Neutrophil (primary cell): ENCODE measurements at regions not wholly inside any gene's neighbourhood (a gene's known extent, or its start where the extent isn't known, plus 50 kb on each side); places are given as distances from the start of the nearest gene placed in this dataset.

ENCODE experiments used
- H3K27ac ChIP-seq: fragments of 200-600 bp; sonication (generic); 2 replicates; pipeline ENCODE4 v1.5.1; 2016; ENCODE audit warnings: mild to moderate bottlenecking, moderate library complexity
- H3K27me3 ChIP-seq: fragments of 200-600 bp; sonication (generic); 2 replicates; pipeline ENCODE4 v1.6.0; 2016; ENCODE audit warnings: mild to moderate bottlenecking
- H3K36me3 ChIP-seq: fragments of 200-600 bp; sonication (generic); 2 replicates; pipeline ENCODE4 v1.5.1; 2017
- H3K4me1 ChIP-seq, 2 experiments: fragments of 200-600 bp in 1 of 2; sonication (generic) in 1 of 2; 1 replicate in 1 of 2; 2 replicates in 1 of 2; pipeline versions ENCODE4 v1.5.1 to v1.6.1; 2013 to 2016; ENCODE audit warnings: low read depth in 1 of 2, low read length in 1 of 2, mild to moderate bottlenecking in 1 of 2, moderate library complexity in 1 of 2; ENCODE audit not compliant: control insufficient read depth in 1 of 2, insufficient read depth in 1 of 2
- H3K4me3 ChIP-seq, 2 experiments: fragments of 200-600 bp in 1 of 2; sonication (generic) in 1 of 2; 1 replicate in 1 of 2; 2 replicates in 1 of 2; pipeline ENCODE4 v1.5.1; 2013 to 2016; ENCODE audit warnings: low read depth in 1 of 2, low read length in 1 of 2, mild to moderate bottlenecking in 1 of 2, moderate library complexity in 1 of 2
- H3K9me3 ChIP-seq: fragments of 200-600 bp; sonication (generic); 2 replicates; pipeline ENCODE4 v1.5.1; 2016
- TF ChIP-seq, protein P1 (sequence below): fragments of 200-600 bp; sonication (generic); IDR thresholded peaks from 2 replicates; pipeline ENCODE4 v1.5.1; 2016; ENCODE audit warnings: antibody characterized with exemption

DNA sequence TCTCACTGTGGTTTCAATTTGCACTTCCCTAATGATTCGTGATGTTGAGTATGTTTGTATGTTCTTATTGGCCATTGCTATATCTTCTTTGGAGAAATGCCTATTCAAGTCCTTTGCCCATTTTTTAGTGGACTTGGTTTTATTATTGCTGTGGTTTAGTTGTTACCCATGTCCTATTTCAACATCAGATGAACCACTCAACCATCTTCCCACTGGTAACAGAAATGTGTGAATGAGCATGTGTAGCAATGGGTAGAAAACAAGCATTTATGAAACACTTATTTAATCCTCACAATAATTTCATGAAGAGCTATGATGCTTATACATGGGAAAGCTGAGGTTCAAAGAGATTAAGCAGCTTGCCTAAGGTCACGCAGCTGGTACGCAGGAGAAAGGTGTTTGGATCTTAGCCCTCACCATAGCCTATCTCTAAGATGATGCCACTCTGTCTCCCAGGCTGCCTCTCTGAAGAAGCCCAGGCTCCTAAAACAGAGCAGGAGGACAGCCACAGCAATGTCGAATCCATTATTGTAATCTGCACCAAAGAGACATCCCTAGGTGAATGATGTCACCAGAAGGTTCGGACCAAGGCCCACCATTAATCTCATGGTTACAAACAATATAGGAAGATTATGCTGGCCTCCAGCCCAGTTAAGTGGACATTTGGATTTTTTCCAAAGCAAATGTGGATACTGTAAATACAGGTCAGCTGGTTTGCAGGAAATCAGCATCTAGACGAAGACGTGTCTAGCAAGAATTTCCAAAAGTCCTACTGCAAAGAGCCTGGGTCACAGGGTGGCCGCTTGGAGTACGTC lies 447.6 kb upstream of the ZMIZ1 start:
- Histone ChIP-seq H3K27ac (no peak overlapping the region), H3K4me3 (no peak overlapping the region), H3K9me3 (no peaks in the 10 kb centered on the region), H3K4me1 (peaks cover 46% of the 10 kb centered on the region in 2 experiments), H3K36me3 (no peaks in the 10 kb centered on the region), H3K27me3 (peaks cover 5% of the 10 kb centered on the region)
- TF ChIP-seq, protein P1, sequence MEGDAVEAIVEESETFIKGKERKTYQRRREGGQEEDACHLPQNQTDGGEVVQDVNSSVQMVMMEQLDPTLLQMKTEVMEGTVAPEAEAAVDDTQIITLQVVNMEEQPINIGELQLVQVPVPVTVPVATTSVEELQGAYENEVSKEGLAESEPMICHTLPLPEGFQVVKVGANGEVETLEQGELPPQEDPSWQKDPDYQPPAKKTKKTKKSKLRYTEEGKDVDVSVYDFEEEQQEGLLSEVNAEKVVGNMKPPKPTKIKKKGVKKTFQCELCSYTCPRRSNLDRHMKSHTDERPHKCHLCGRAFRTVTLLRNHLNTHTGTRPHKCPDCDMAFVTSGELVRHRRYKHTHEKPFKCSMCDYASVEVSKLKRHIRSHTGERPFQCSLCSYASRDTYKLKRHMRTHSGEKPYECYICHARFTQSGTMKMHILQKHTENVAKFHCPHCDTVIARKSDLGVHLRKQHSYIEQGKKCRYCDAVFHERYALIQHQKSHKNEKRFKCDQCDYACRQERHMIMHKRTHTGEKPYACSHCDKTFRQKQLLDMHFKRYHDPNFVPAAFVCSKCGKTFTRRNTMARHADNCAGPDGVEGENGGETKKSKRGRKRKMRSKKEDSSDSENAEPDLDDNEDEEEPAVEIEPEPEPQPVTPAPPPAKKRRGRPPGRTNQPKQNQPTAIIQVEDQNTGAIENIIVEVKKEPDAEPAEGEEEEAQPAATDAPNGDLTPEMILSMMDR: no peak

DNA sequence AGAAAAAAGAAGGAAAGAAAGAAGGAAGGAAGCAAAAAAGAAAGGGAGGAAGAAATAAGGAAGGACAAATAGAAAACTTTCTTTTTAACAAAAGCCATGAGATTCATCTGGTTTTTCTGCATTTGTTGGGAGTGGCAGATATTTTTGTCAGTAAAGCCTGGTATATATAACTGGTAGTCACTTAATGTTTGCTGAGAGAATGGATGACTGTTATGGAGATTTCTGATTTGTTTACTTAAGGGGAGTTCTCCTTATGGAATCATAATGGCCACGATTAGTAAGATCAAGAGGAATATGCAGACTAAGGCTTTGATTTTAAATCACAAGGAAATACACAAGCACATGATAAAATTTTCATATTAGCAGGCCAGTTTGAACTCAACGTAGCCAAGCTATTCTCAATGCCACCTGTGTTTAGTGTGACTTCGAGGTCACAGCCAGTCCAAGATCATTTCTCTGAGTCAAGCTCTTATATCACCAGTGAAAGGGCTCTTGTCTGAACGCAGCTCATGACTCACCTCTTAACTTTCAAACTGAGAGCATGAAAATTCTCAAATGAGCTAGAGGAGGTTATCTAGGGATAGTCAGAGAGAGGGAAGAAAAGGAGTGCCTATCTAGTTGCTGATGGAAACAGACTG lies 445.1 kb upstream of the ZMIZ1 start:
- Histone ChIP-seq H3K4me3 (no peak overlapping the region), H3K4me1 (peaks cover 33 to 37% of the 10 kb centered on the region in 2 experiments), H3K9me3 (no peaks in the 10 kb centered on the region), H3K27ac (no peak overlapping the region), H3K27me3 (peaks cover 5% of the 10 kb centered on the region), H3K36me3 (no peaks in the 10 kb centered on the region)
- TF ChIP-seq, protein P1: no peak

DNA sequence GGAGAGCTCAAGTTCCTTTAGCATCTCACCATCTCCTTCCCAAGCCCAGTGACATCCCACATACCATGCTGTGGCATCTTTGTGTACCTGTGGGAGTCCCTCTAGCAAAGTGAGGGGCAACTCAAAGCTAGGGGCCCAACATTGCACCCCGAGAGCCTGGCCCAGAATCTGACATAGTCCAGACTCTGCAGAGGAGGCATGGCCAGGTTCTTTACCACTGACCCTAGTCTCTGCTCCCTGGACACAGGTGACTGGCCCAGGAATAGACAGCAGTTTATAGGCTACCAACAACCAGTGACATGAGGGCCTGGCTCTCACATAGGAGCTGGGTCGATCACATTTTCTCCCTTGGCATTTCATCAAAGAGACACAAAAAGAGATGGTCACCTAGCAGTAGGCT lies 444.0 kb upstream of the ZMIZ1 start:
- Histone ChIP-seq H3K4me1 (peaks cover 38 to 43% of the 10 kb centered on the region in 2 experiments), H3K27ac (no peak overlapping the region), H3K9me3 (no peaks in the 10 kb centered on the region), H3K27me3 (peaks cover 5% of the 10 kb centered on the region), H3K36me3 (no peaks in the 10 kb centered on the region), H3K4me3 (no peak overlapping the region)
- TF ChIP-seq, protein P1: no peak

DNA sequence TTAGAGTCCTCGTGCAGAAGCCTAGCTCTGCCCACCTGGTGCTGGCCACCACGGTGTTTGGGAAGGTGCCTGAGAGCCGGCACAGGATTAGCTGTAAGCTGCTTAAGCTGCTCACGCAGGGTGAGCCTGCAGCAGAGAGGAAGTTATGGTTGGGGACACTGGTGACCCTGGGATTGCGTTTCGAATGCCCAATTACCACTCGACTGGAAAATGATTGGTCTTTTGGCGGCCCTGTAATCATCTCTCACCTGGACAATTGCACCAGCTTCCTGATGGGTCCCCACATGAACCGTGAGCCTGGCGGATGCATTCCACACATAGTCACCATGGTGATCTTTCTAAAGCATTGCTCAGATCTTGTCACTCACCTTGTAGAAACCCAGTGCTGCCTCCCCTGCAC lies 442.3 kb upstream of the ZMIZ1 start:
- Histone ChIP-seq H3K27me3 (peaks cover 5% of the 10 kb centered on the region), H3K4me3 (no peak overlapping the region), H3K9me3 (no peaks in the 10 kb centered on the region), H3K36me3 (no peaks in the 10 kb centered on the region), H3K27ac (no peak overlapping the region), H3K4me1 (peaks cover 22 to 35% of the 10 kb centered on the region in 2 experiments)
- TF ChIP-seq, protein P1: no peak

DNA sequence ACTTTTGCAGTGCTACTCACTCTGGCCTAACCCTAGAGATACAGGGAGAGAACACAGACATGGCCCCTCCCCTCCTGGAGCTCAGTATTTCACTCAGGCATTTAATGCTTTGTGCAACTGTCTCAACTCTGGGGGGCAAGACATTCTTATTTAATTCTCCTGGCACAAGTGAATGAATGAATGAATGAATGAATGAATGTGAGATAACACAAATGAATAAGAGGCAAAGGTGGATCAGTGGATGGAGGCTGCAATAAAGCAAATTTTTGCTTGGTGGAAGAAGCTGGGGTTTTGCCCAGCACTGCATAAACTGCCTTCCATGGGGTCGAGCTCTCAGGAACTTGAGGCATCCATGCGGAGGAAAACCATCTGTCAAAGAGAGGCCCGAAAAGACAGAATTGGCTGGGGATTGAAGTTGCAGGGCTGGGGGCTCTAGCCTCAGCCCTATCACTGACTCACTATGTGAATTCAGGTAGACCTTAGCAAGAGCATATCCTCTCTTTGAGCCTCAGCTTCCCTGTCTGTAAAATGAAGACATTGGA lies 441.4 kb upstream of the ZMIZ1 start:
- Histone ChIP-seq H3K4me1 (peaks cover 14 to 26% of the 10 kb centered on the region in 2 experiments), H3K27me3 (peaks cover 5% of the 10 kb centered on the region), H3K4me3 (no peak overlapping the region), H3K9me3 (no peaks in the 10 kb centered on the region), H3K27ac (no peak overlapping the region), H3K36me3 (no peaks in the 10 kb centered on the region)
- TF ChIP-seq, protein P1: no peak
